ENCODE measurements at regions not wholly inside any gene's neighbourhood (a gene's known extent, or its start where the extent isn't known, plus 50 kb on each side); places are given as distances from the start of the nearest gene placed in this dataset.
A peak's percentile ranks its signal among the peaks of the same experiment; 100 is the strongest.
"Not testable (repeated sequence)": the region's sequence is repeated elsewhere in the genome, so short reads cannot be mapped to it uniquely, and the experiment has no call there.

DNA sequence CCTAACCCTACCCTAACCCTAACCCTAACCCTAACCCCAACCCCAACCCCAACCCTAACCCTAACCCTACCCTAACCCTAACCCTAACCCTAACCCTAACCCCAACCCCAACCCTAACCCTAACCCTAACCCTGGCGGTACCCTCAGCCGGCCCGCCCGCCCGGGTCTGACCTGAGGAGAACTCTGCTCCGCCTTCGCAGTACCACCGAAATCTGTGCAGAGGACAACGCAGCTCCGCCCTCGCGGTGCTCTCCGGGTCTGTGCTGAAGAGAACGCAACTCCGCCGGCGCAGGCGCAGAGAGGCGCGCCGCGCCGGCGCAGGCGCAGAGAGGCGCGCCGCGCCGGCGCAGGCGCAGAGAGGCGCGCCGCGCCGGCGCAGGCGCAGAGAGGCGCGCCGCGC lies 56.1 kb upstream of the IQSEC3 start:
- H3K36me3 ChIP-seq; H3K4me3 ChIP-seq; H3K4me1 ChIP-seq; H3K27ac ChIP-seq; DNase-seq (ENCODE audit: low spot score in 2 of 2); H3K9me3 ChIP-seq; H3K27me3 ChIP-seq; intact Hi-C loops (cut with DNase I; ENCODE audit: low total_unique reads): not testable (repeated sequence)

DNA sequence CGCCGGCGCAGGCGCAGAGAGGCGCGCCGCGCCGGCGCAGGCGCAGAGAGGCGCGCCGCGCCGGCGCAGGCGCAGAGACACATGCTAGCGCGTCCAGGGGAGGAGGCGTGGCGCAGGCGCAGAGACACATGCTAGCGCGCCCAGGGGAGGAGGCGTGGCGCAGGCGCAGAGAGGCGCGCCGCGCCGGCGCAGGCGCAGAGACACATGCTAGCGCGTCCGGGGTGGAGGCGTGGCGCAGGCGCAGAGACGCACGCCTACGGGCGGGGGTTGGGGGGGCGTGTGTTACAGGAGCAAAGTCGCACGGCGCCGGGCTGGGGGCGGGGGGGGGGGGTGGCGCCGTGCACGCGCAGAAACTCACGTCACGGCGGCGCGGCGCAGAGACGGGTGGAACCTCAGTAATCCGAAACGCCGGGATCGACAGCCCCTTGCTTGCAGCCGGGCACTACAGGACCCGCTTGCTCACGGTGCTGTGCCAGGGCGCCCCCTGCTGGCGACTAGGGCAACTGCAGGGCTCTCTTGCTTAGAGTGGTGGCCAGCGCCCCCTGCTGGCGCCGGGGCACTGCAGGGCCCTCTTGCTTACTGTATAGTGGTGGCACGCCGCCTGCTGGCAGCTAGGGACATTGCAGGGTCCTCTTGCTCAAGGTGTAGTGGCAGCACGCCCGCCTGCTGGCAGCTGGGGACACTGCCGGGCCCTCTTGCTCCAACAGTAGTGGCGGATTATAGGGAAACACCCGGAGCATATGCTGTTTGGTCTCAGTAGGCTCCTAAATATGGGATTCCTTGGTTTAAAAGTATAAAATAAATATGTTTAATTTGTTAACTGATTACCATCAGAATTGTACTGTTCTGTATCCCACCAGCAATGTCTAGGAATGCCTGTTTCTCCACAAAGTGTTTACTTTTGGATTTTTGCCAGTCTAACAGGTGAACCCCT lies 55.4 kb upstream of the IQSEC3 start:
- H3K27me3 ChIP-seq; H3K4me3 ChIP-seq; intact Hi-C loops (cut with DNase I; ENCODE audit: low total_unique reads); H3K4me1 ChIP-seq; H3K36me3 ChIP-seq; H3K27ac ChIP-seq; DNase-seq (ENCODE audit: low spot score in 2 of 2); H3K9me3 ChIP-seq: not testable (repeated sequence)

DNA sequence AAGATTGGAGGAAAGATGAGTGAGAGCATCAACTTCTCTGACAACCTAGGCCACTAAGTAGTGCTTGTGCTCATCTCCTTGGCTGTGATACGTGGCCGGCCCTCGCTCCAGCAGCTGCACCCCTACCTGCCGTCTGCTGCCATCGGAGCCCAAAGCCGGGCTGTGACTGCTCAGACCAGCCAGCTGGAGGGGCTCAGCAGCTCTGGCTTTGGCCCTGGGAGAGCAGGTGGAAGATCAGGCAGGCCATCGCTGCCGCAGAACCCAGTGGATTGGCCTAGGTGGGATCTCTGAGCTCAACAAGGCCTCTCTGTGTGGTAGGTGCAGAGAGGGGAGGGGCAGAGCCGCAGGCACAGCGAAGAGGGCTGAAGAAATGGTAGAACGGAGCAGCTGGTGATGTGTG lies 54.3 kb upstream of the IQSEC3 start:
- intact Hi-C loops (cut with DNase I; ENCODE audit: low total_unique reads); H3K4me1 ChIP-seq; H3K4me3 ChIP-seq; H3K9me3 ChIP-seq; H3K36me3 ChIP-seq; H3K27ac ChIP-seq; DNase-seq (ENCODE audit: low spot score in 2 of 2); H3K27me3 ChIP-seq: not testable (repeated sequence)

DNA sequence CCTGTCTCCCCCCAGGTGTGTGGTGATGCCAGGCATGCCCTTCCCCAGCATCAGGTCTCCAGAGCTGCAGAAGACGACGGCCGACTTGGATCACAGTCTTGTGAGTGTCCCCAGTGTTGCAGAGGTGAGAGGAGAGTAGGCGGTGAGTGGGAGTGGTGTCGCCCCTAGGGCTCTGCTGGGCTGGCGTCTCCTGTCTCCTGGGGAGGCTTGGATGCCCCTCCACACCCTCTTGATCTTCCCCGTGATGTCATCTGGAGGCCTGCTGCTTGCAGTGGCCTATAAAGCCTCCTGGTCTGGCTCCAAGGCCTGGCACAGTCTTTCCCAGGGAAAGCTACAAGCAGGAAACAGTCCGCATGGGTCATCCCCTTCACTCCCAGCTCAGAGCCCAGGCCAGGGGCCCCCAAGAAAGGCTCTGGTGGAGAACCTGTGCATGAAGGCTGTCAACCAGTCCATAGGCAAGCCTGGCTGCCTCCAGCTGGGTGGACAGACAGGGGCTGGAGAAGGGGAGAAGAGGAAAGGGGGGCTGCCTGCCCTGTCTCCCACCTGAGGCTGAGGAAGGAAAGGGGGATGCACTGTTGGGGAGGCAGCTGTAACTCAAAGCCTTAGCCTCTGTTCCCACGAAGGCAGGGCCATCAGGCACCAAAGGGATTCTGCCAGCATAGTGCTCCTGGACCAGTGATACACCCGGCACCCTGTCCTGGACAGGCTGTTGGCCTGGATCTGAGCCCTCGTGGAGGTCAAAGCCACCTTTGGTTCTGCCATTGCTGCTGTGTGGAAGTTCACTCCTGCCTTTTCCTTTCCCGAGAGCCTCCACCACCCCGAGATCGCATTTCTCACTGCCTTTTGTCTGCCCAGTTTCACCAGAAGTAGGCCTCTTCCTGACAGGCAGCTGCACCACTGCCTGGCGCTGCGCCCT lies 53.6 kb upstream of the IQSEC3 start:
- DNase-seq (ENCODE audit: low spot score in 2 of 2); H3K9me3 ChIP-seq; H3K4me3 ChIP-seq; intact Hi-C loops (cut with DNase I; ENCODE audit: low total_unique reads); H3K27me3 ChIP-seq; H3K4me1 ChIP-seq; H3K36me3 ChIP-seq: not testable (repeated sequence)
- peak overlapping the region in 1 of 2 donors; percentile 64 for H3K27ac ChIP-seq

DNA sequence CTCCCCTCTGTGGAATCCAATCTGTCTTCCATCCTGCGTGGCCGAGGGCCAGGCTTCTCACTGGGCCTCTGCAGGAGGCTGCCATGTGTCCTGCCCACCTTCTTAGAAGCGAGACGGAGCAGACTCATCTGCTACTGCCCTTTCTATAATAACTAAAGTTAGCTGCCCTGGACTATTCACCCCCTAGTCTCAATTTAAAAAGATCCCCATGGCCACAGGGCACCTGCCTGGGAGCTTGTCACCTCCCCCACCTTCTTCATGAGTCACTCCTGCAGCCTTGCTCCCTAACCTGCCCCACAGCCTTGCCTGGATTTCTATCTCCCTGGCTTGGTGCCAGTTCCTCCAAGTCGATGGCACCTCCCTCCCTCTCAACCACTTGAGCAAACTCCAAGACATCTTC lies 52.7 kb upstream of the IQSEC3 start:
- H3K27me3 ChIP-seq; H3K36me3 ChIP-seq; DNase-seq (ENCODE audit: low spot score in 2 of 2); intact Hi-C loops (cut with DNase I; ENCODE audit: low total_unique reads); H3K4me3 ChIP-seq; H3K4me1 ChIP-seq; H3K9me3 ChIP-seq: not testable (repeated sequence)
- H3K27ac ChIP-seq: peak overlapping the region; percentile 42 to 65

DNA sequence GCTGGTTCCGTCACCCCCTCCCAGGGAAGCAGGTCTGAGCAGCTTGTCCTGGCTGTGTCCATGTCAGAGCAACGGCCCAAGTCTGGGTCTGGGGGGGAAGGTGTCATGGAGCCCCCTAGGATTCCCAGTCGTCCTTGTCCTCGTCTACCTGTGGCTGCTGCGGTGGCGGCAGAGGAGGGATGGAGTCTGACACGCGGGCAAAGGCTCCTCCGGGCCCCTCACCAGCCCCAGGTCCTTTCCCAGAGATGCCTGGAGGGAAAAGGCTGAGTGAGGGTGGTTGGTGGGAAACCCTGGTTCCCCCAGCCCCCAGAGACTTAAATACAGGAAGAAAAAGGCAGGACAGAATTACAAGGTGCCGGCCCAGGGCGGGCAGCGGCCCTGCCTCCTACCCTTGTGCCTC lies 51.9 kb upstream of the IQSEC3 start:
- H3K9me3 ChIP-seq; H3K27me3 ChIP-seq; H3K4me3 ChIP-seq; H3K4me1 ChIP-seq; H3K36me3 ChIP-seq; H3K27ac ChIP-seq; DNase-seq (ENCODE audit: low spot score in 2 of 2); intact Hi-C loops (cut with DNase I; ENCODE audit: low total_unique reads): not testable (repeated sequence)

DNA sequence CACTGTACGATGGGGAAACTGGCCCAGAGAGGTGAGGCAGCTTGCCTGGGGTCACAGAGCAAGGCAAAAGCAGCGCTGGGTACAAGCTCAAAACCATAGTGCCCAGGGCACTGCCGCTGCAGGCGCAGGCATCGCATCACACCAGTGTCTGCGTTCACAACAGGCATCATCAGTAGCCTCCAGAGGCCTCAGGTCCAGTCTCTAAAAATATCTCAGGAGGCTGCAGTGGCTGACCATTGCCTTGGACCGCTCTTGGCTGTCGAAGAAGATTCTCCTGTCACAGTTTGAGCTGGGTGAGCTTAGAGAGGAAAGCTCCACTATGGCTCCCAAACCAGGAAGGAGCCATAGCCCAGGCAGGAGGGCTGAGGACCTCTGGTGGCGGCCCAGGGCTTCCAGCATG lies 51.2 kb upstream of the IQSEC3 start:
- H3K36me3 ChIP-seq; H3K27me3 ChIP-seq; DNase-seq (ENCODE audit: low spot score in 2 of 2); H3K27ac ChIP-seq; intact Hi-C loops (cut with DNase I; ENCODE audit: low total_unique reads); H3K4me3 ChIP-seq; H3K4me1 ChIP-seq; H3K9me3 ChIP-seq: not testable (repeated sequence)

DNA sequence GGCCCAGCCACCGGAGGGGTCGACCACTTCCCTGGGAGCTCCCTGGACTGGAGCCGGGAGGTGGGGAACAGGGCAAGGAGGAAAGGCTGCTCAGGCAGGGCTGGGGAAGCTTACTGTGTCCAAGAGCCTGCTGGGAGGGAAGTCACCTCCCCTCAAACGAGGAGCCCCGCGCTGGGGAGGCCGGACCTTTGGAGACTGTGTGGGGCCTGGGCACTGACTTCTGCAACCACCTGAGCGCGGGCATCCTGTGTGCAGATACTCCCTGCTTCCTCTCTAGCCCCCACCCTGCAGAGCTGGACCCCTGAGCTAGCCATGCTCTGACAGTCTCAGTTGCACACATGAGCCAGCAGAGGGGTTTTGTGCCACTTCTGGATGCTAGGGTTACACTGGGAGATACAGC lies 50.5 kb upstream of the IQSEC3 start:
- H3K27me3 ChIP-seq; DNase-seq (ENCODE audit: low spot score in 2 of 2); H3K9me3 ChIP-seq; H3K36me3 ChIP-seq; H3K4me1 ChIP-seq; H3K27ac ChIP-seq; intact Hi-C loops (cut with DNase I; ENCODE audit: low total_unique reads); H3K4me3 ChIP-seq: not testable (repeated sequence)

DNA sequence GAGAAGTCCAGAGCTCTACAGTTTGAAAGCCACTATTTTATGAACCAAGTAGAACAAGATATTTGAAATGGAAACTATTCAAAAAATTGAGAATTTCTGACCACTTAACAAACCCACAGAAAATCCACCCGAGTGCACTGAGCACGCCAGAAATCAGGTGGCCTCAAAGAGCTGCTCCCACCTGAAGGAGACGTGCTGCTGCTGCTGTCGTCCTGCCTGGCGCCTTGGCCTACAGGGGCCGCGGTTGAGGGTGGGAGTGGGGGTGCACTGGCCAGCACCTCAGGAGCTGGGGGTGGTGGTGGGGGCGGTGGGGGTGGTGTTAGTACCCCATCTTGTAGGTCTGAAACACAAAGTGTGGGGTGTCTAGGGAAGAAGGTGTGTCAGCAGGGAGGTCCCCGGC lies 50.0 kb upstream of the IQSEC3 start:
- H3K27ac ChIP-seq; DNase-seq (ENCODE audit: low spot score in 2 of 2); H3K9me3 ChIP-seq; H3K27me3 ChIP-seq; H3K4me3 ChIP-seq; intact Hi-C loops (cut with DNase I; ENCODE audit: low total_unique reads); H3K36me3 ChIP-seq; H3K4me1 ChIP-seq: not testable (repeated sequence)

Data from breast epithelium (tissue), 4 donors.